GM21447 (cell line): ENCODE measurements at regions not wholly inside any gene's neighbourhood (a gene's known extent, or its start where the extent isn't known, plus 50 kb on each side); places are given as distances from the start of the nearest gene placed in this dataset.
"Not testable (repeated sequence)": the region's sequence is repeated elsewhere in the genome, so short reads cannot be mapped to it uniquely, and the experiment has no call there.

Experiments used
- ATAC-seq: cut with Tn5 transposase; IDR thresholded peaks from one replicate; pipeline ENCODE4 v1.9.1; 2021; ENCODE audit not compliant: unreplicated experiment

GRCh38 chr14:82029038-82029437 lies 495.4 kb upstream of the SEL1L start:
- no peak for ATAC-seq

- ATAC-seq, result no peak
Observed at GRCh38 chr14:82035397-82035796, 501.7 kb upstream of the SEL1L start.

- not testable (repeated sequence) for ATAC-seq
Observed at GRCh38 chr14:82038066-82038465, 504.4 kb upstream of the SEL1L start.

- no peak for ATAC-seq
Observed at GRCh38 chr14:82045339-82045738, 511.7 kb upstream of the SEL1L start.

GRCh38 chr14:82046512-82047226 lies 513.0 kb upstream of the SEL1L start:
- ATAC-seq, result peak; percentile 56

- ATAC-seq, result peak; percentile 39
Observed at GRCh38 chr14:82047777-82048470, 514.3 kb upstream of the SEL1L start.

GRCh38 chr14:82052778-82053177 lies 519.1 kb upstream of the SEL1L start:
- no peak for ATAC-seq

GRCh38 chr14:82055515-82056115 lies 522.0 kb upstream of the SEL1L start:
- ATAC-seq, result no peak

GRCh38 chr14:82060219-82060618 lies 526.6 kb upstream of the SEL1L start:
- no peak for ATAC-seq

GRCh38 chr14:82067221-82067875 lies 533.7 kb upstream of the SEL1L start:
- no peak for ATAC-seq

GRCh38 chr14:82070040-82070439 lies 536.4 kb upstream of the SEL1L start:
- ATAC-seq, result no peak

- ATAC-seq, result no peak
Observed at GRCh38 chr14:82070753-82071152, 537.1 kb upstream of the SEL1L start.

- ATAC-seq, result no peak
Observed at GRCh38 chr14:82073547-82073946, 539.9 kb upstream of the SEL1L start.

- no peak for ATAC-seq
Observed at GRCh38 chr14:82075566-82075965, 541.9 kb upstream of the SEL1L start.

- no peak for ATAC-seq
Observed at GRCh38 chr14:82079553-82079952, 545.9 kb upstream of the SEL1L start.

GRCh38 chr14:82080370-82080769 lies 546.7 kb upstream of the SEL1L start:
- no peak for ATAC-seq

GRCh38 chr14:82084813-82085212 lies 551.2 kb upstream of the SEL1L start:
- no peak for ATAC-seq

GRCh38 chr14:82091097-82091496 lies 557.4 kb upstream of the SEL1L start:
- ATAC-seq, result no peak

- ATAC-seq, result no peak
Observed at GRCh38 chr14:82094829-82095345, 561.2 kb upstream of the SEL1L start.

GRCh38 chr14:82104013-82104412 lies 570.4 kb upstream of the SEL1L start:
- no peak for ATAC-seq

- no peak for ATAC-seq
Observed at GRCh38 chr14:82112210-82112839, 578.7 kb upstream of the SEL1L start.
